HL-60 (cell line): ENCODE measurements at regions not wholly inside any gene's neighbourhood (a gene's known extent, or its start where the extent isn't known, plus 50 kb on each side); places are given as distances from the start of the nearest gene placed in this dataset.

Experiments
- CTCF ChIP-seq: IDR thresholded peaks from one replicate; pipeline ENCODE4 v1.5.1; 2011; ENCODE audit warnings: low read length, control low read depth, inconsistent platforms; ENCODE audit not compliant: insufficient read depth
- GABPA ChIP-seq: IDR thresholded peaks from 2 replicates; pipeline ENCODE4 v1.6.1; 2012; ENCODE audit warnings: low read depth
- POLR2AphosphoS5 ChIP-seq: IDR thresholded peaks from 2 replicates; pipeline ENCODE4 v1.6.1; 2012; ENCODE audit warnings: low read depth
- REST ChIP-seq: IDR thresholded peaks from 2 replicates; pipeline ENCODE4 v1.6.1; 2012; ENCODE audit warnings: low read depth; ENCODE audit not compliant: insufficient replicate concordance

- TF ChIP-seq CTCF: no peak
- no peak for TF ChIP-seq POLR2AphosphoS5
- TF ChIP-seq REST: no peak
- TF ChIP-seq GABPA: no peak
These were observed 99.8 kb downstream of the JCAD start for GRCh38 chr10:29959586-29959985.
